ENCODE measurements at regions not wholly inside any gene's neighbourhood (a gene's known extent, or its start where the extent isn't known, plus 50 kb on each side); places are given as distances from the start of the nearest gene placed in this dataset.
"Not testable (repeated sequence)": the region's sequence is repeated elsewhere in the genome, so short reads cannot be mapped to it uniquely, and the experiment has no call there.

- no peaks in the 10 kb centered on the region for H3K36me3 ChIP-seq (ENCODE audit: control insufficient read depth, insufficient read depth, low read length)
- no peak for TF ChIP-seq CTCF (IDR thresholded peaks at IDR 0.05; ENCODE audit: insufficient read depth, low read length, poor library complexity, severe bottlenecking)
- no peak overlapping the region for H3K4me3 ChIP-seq (replicated peaks; ENCODE audit: low read depth, low read length)
- no peak for DNase-seq (ENCODE audit: extremely low read depth, insufficient read length)
- no peaks in the 10 kb centered on the region for H3K27me3 ChIP-seq (replicated peaks; ENCODE audit: control insufficient read depth, insufficient read depth, low read length)
These were observed 131.4 kb upstream of the BCL9 start for GRCh38 chr1:147409886-147410285.

GRCh38 chr1:147413110-147413605, 128.1 kb upstream of the BCL9 start:
- TF ChIP-seq CTCF (IDR thresholded peaks at IDR 0.05; ENCODE audit: insufficient read depth, low read length, poor library complexity, severe bottlenecking), result no peak
- no peaks in the 10 kb centered on the region for H3K36me3 ChIP-seq (ENCODE audit: control insufficient read depth, insufficient read depth, low read length)
- no peak for DNase-seq (ENCODE audit: extremely low read depth, insufficient read length)
- no peak overlapping the region for H3K4me3 ChIP-seq (replicated peaks; ENCODE audit: low read depth, low read length)
- no peaks in the 10 kb centered on the region for H3K27me3 ChIP-seq (replicated peaks; ENCODE audit: control insufficient read depth, insufficient read depth, low read length)

- H3K27me3 ChIP-seq (replicated peaks; ENCODE audit: control insufficient read depth, insufficient read depth, low read length), result no peaks in the 10 kb centered on the region; the same call in 1 of the 2 replicates
- no peaks in the 10 kb centered on the region for H3K36me3 ChIP-seq (ENCODE audit: control insufficient read depth, insufficient read depth, low read length)
- H3K4me3 ChIP-seq (replicated peaks; ENCODE audit: low read depth, low read length), result no peak overlapping the region
- no peak for TF ChIP-seq CTCF (IDR thresholded peaks at IDR 0.05; ENCODE audit: insufficient read depth, low read length, poor library complexity, severe bottlenecking)
- DNase-seq (ENCODE audit: extremely low read depth, insufficient read length), result no peak
These were observed 126.7 kb upstream of the BCL9 start for GRCh38 chr1:147414505-147415163.

- no peak for TF ChIP-seq CTCF (IDR thresholded peaks at IDR 0.05; ENCODE audit: insufficient read depth, low read length, poor library complexity, severe bottlenecking)
- no peak for DNase-seq (ENCODE audit: extremely low read depth, insufficient read length)
- Histone ChIP-seq H3K4me3 (replicated peaks; ENCODE audit: low read depth, low read length) (no peak overlapping the region), H3K27me3 (replicated peaks; ENCODE audit: control insufficient read depth, insufficient read depth, low read length) (no peaks in the 10 kb centered on the region; the same call in 1 of the 2 replicates), H3K36me3 (ENCODE audit: control insufficient read depth, insufficient read depth, low read length) (no peaks in the 10 kb centered on the region)
These were observed 124.3 kb upstream of the BCL9 start for GRCh38 chr1:147417024-147417423.

GRCh38 chr1:147423100-147423827, 118.0 kb upstream of the BCL9 start:
- not testable (repeated sequence) for H3K36me3 ChIP-seq (ENCODE audit: control insufficient read depth, insufficient read depth, low read length); H3K4me3 ChIP-seq (replicated peaks; ENCODE audit: low read depth, low read length); H3K27me3 ChIP-seq (replicated peaks; ENCODE audit: control insufficient read depth, insufficient read depth, low read length); DNase-seq (ENCODE audit: extremely low read depth, insufficient read length)

GRCh38 chr1:147434921-147435320, 106.4 kb upstream of the BCL9 start:
- no peak for TF ChIP-seq CTCF (IDR thresholded peaks at IDR 0.05; ENCODE audit: insufficient read depth, low read length, poor library complexity, severe bottlenecking)
- no peak overlapping the region for H3K4me3 ChIP-seq (replicated peaks; ENCODE audit: low read depth, low read length)
- H3K36me3 ChIP-seq (ENCODE audit: control insufficient read depth, insufficient read depth, low read length), result no peaks in the 10 kb centered on the region
- DNase-seq (ENCODE audit: extremely low read depth, insufficient read length), result no peak
- H3K27me3 ChIP-seq (replicated peaks; ENCODE audit: control insufficient read depth, insufficient read depth, low read length), result no peaks in the 10 kb centered on the region

Measured in GM06990 (cell line).